Panc1 (cell line): ENCODE measurements at regions not wholly inside any gene's neighbourhood (a gene's known extent, or its start where the extent isn't known, plus 50 kb on each side); places are given as distances from the start of the nearest gene placed in this dataset.

Source experiments
- POLR2AphosphoS5 ChIP-seq: IDR thresholded peaks from 2 replicates; pipeline ENCODE4 v1.6.1; 2012; ENCODE audit warnings: mild to moderate bottlenecking, low read depth, low read length, moderate library complexity
- SIN3A ChIP-seq: IDR thresholded peaks from 2 replicates; pipeline ENCODE4 v1.6.1; 2012; ENCODE audit warnings: low read depth, mild to moderate bottlenecking, low read length, moderate library complexity, borderline replicate concordance; ENCODE audit not compliant: insufficient read depth
- TF ChIP-seq, protein P1 (sequence below): fragments of 450-650 bp; IDR thresholded peaks from 2 replicates; pipeline ENCODE4 v1.5.1; 2017; ENCODE audit warnings: mild to moderate bottlenecking
- TF ChIP-seq, protein P2 (sequence below), 2 experiments: IDR thresholded peaks; 2 replicates each; pipeline ENCODE4 v1.6.1; 2011 to 2012; ENCODE audit warnings: low read depth in 2 of 2, control low read depth in 1 of 2, low read length in 1 of 2, mild to moderate bottlenecking in 1 of 2, moderate library complexity in 1 of 2; ENCODE audit not compliant: insufficient read depth in 1 of 2

DNA sequence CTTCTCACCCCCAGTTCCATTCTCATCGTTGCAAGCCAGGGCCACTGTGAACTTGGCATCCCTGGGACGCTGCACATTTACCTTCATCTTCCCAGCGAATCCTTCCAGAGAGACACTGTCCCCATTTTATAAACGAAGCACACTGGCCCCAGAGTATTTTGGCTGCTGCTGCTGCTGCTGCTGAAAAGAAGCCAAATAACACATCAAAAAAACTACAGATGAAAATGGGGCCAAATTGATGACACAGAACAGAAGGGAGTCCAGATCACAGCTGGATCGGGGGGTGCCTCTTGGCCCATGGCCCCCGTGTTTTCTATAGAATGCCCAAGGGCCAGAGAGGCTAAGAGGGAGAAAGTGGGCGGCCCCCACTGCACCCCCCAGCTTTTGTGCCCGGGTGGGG is 221.0 kb upstream of the IGF1R start:
- TF ChIP-seq, protein P1, sequence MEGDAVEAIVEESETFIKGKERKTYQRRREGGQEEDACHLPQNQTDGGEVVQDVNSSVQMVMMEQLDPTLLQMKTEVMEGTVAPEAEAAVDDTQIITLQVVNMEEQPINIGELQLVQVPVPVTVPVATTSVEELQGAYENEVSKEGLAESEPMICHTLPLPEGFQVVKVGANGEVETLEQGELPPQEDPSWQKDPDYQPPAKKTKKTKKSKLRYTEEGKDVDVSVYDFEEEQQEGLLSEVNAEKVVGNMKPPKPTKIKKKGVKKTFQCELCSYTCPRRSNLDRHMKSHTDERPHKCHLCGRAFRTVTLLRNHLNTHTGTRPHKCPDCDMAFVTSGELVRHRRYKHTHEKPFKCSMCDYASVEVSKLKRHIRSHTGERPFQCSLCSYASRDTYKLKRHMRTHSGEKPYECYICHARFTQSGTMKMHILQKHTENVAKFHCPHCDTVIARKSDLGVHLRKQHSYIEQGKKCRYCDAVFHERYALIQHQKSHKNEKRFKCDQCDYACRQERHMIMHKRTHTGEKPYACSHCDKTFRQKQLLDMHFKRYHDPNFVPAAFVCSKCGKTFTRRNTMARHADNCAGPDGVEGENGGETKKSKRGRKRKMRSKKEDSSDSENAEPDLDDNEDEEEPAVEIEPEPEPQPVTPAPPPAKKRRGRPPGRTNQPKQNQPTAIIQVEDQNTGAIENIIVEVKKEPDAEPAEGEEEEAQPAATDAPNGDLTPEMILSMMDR = no peak
- TF ChIP-seq SIN3A (no peak), POLR2AphosphoS5 (no peak)
- TF ChIP-seq, protein P2, sequence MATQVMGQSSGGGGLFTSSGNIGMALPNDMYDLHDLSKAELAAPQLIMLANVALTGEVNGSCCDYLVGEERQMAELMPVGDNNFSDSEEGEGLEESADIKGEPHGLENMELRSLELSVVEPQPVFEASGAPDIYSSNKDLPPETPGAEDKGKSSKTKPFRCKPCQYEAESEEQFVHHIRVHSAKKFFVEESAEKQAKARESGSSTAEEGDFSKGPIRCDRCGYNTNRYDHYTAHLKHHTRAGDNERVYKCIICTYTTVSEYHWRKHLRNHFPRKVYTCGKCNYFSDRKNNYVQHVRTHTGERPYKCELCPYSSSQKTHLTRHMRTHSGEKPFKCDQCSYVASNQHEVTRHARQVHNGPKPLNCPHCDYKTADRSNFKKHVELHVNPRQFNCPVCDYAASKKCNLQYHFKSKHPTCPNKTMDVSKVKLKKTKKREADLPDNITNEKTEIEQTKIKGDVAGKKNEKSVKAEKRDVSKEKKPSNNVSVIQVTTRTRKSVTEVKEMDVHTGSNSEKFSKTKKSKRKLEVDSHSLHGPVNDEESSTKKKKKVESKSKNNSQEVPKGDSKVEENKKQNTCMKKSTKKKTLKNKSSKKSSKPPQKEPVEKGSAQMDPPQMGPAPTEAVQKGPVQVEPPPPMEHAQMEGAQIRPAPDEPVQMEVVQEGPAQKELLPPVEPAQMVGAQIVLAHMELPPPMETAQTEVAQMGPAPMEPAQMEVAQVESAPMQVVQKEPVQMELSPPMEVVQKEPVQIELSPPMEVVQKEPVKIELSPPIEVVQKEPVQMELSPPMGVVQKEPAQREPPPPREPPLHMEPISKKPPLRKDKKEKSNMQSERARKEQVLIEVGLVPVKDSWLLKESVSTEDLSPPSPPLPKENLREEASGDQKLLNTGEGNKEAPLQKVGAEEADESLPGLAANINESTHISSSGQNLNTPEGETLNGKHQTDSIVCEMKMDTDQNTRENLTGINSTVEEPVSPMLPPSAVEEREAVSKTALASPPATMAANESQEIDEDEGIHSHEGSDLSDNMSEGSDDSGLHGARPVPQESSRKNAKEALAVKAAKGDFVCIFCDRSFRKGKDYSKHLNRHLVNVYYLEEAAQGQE (IDR thresholded peaks at IDR 0.05; ENCODE audit: insufficient read depth in 1 of 2, low read depth in 2 of 2, low read length in 1 of 2) = no peak
